ENCODE measurements at regions not wholly inside any gene's neighbourhood (a gene's known extent, or its start where the extent isn't known, plus 50 kb on each side); places are given as distances from the start of the nearest gene placed in this dataset.

DNA sequence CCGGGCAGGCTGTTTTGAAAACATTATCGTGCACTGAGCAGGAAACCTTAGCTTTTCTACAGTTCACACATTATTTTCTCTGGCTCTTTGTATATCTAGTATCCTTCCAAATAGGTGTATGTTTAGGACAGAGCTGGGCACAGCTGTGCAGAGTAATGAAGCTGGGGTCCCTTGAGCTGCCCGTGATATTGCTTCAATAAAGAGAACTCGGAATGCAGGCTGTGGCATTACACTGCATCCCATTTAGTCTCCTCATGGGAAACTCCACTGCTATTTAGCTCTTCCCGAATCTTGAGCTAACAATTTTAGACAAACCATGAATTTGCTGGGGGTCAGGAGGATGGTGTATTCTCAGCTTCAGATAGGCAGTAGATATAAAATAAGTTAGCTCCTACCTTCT, 348.3 kb downstream of the ACTR3B start:
- TF ChIP-seq SP1 (IDR thresholded peaks at IDR 0.05) (no peak), SP1 (CRISPR knock-in tag; IDR thresholded peaks at IDR 0.05) (no peak), U2AF1 (optimal IDR thresholded peaks at IDR 0.05; ENCODE audit: low read depth, low read length) (no peak), TAF1 (CRISPR knock-in tag; IDR thresholded peaks at IDR 0.05) (no peak), POLR2AphosphoS5 (IDR thresholded peaks at IDR 0.05; ENCODE audit: low read depth, low read length) (no peak)
- TF ChIP-seq, protein P1, sequence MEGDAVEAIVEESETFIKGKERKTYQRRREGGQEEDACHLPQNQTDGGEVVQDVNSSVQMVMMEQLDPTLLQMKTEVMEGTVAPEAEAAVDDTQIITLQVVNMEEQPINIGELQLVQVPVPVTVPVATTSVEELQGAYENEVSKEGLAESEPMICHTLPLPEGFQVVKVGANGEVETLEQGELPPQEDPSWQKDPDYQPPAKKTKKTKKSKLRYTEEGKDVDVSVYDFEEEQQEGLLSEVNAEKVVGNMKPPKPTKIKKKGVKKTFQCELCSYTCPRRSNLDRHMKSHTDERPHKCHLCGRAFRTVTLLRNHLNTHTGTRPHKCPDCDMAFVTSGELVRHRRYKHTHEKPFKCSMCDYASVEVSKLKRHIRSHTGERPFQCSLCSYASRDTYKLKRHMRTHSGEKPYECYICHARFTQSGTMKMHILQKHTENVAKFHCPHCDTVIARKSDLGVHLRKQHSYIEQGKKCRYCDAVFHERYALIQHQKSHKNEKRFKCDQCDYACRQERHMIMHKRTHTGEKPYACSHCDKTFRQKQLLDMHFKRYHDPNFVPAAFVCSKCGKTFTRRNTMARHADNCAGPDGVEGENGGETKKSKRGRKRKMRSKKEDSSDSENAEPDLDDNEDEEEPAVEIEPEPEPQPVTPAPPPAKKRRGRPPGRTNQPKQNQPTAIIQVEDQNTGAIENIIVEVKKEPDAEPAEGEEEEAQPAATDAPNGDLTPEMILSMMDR (CRISPR knock-in tag; IDR thresholded peaks at IDR 0.05): no peak
